ENCODE measurements at regions not wholly inside any gene's neighbourhood (a gene's known extent, or its start where the extent isn't known, plus 50 kb on each side); places are given as distances from the start of the nearest gene placed in this dataset.

DNA sequence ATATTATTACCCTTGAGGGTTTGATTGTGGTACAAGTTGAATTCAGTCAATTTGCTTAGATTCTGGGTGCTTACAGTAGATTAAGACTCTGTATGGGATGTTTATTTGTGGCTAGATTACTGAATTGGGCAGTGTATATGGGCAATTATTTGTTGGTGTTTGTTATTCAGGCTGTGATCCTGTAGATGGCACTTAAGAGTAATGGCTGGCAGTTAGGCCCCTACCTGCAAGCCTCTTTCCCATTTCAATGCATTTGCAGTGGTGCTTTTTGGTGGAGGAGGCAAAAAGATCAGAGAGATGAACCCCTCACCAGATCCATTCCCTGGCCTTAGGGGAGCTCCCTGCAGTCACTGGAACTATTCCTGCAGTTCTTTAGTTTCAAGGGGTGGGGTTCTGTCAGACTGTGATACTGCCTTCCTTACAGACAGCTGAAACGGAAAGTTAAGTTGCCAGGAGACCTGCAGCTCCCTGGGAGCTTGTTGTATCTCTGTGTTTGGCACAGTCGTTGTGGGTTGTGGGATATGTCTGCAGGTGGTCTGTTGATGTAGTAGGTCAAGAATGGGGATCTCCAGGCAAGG is 199.5 kb downstream of the AASDHPPT start:
- intact Hi-C loops (cut with micrococcal nuclease) (no loop called here), in situ Hi-C loops (cut with MboI) (no loop called here)
- H3K4me3 ChIP-seq = no peak overlapping the region
- ChIA-PET POLR2A (no interaction called here), CTCF (ENCODE audit: low intra/inter-chr PET ratio) (no interaction called here)
- H3K4me1 ChIP-seq (replicated peaks in 1 of 2; ENCODE audit: control insufficient read depth in 2 of 2, insufficient read depth in 2 of 2, low read length in 2 of 2) = no peaks in the 10 kb centered on the region
- no peaks in the 10 kb centered on the region for H3K79me2 ChIP-seq (ENCODE audit: control insufficient read depth, insufficient read depth, low read length)
- H3K4me2 ChIP-seq (ENCODE audit: insufficient read depth, low read length) = no peak overlapping the region
- no peaks in the 10 kb centered on the region for H3K36me3 ChIP-seq (ENCODE audit: control insufficient read depth, insufficient read depth, low read length)
- no peak for FAIRE-seq
- no peak overlapping the region for H3K27ac ChIP-seq (ENCODE audit: extremely low read depth, low read depth, low read length)
- BruUV-seq (replicated peaks) = no TSS peak
- no peaks in the 10 kb centered on the region; the same call in 1 of the 2 replicates for H3K9me3 ChIP-seq (replicated peaks; ENCODE audit: control insufficient read depth, insufficient read depth, low read depth, low read length)
- no peak overlapping the region for H2AFZ ChIP-seq (ENCODE audit: low read depth, low read length)
- ATAC-seq = no peak
- H3K9ac ChIP-seq (ENCODE audit: insufficient read depth in 1 of 2, low read depth in 2 of 2, low read length in 2 of 2) = no peak overlapping the region
- no peaks in the 10 kb centered on the region for H3K27me3 ChIP-seq (ENCODE audit: control insufficient read depth in 2 of 2, insufficient read depth in 2 of 2, low read length in 2 of 2)
- no peaks in the 10 kb centered on the region for H4K20me1 ChIP-seq (replicated peaks; ENCODE audit: control insufficient read depth, insufficient read depth, low read length)
- H3K9me1 ChIP-seq (ENCODE audit: control insufficient read depth, insufficient read depth, low read length) = no peaks in the 10 kb centered on the region
- 0% methylated on average over 2 of the region's 2 CpGs for WGBS (ENCODE audit: insufficient coverage, low coverage, missing lambda C conversion rate)
- DNase-seq (ENCODE audit: extremely low read depth in 1 of 4, low spot score in 3 of 4) = no peak
- TF ChIP-seq FOXM1 (IDR thresholded peaks at IDR 0.05; ENCODE audit: low read depth) = no peak
- no peak for TF ChIP-seq FOXM1 (CRISPR knock-in tag; IDR thresholded peaks at IDR 0.05; ENCODE audit: low read depth)
- TF ChIP-seq ZNF274 (IDR thresholded peaks at IDR 0.05; ENCODE audit: borderline replicate concordance, low read depth, low read length) = no peak
- TF ChIP-seq ZNF124 (CRISPR knock-in tag; IDR thresholded peaks at IDR 0.05) = no peak
- TF ChIP-seq RERE (CRISPR knock-in tag; IDR thresholded peaks at IDR 0.05; ENCODE audit: borderline replicate concordance) = no peak
- TF ChIP-seq ZKSCAN3 (CRISPR knock-in tag; IDR thresholded peaks at IDR 0.05) = no peak
- TF ChIP-seq, protein P1, sequence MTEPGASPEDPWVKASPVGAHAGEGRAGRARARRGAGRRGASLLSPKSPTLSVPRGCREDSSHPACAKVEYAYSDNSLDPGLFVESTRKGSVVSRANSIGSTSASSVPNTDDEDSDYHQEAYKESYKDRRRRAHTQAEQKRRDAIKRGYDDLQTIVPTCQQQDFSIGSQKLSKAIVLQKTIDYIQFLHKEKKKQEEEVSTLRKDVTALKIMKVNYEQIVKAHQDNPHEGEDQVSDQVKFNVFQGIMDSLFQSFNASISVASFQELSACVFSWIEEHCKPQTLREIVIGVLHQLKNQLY (CRISPR knock-in tag; conservative IDR thresholded peaks at IDR 0.05) = no peak
- TF ChIP-seq SAFB (IDR thresholded peaks at IDR 0.05; ENCODE audit: borderline replicate concordance, low read depth, low read length) = no peak

All from K562 (cell line).